ENCODE measurements at regions not wholly inside any gene's neighbourhood (a gene's known extent, or its start where the extent isn't known, plus 50 kb on each side); places are given as distances from the start of the nearest gene placed in this dataset.

DNA sequence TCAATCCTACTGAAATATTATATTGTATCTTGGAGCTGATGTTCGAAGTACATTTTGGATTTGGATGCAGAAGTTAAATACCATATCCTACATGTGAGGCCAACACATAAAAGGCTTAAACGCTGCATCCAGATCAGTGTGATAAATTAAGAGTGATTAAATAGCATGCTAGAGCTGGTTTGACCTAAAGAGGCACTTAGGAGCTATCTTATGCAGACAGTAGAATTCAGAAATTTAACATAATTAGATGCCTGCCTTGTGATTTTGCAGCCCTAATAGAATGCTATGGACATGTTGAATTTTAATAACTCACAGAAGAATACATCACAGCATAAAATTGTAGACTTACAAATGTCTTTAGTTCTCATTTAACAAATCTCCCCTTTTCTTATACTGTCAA, 501.2 kb upstream of the LINC00305 start:
- no peak for TF ChIP-seq SUZ12 (IDR thresholded peaks at IDR 0.05; ENCODE audit: extremely low read depth, insufficient read depth, insufficient read length)
- TF ChIP-seq ZNF274 (IDR thresholded peaks at IDR 0.05; ENCODE audit: low read depth, low read length) = no peak
- TF ChIP-seq YY1 (IDR thresholded peaks at IDR 0.05; ENCODE audit: insufficient read depth, insufficient read length) = no peak
